ENCODE measurements at regions not wholly inside any gene's neighbourhood (a gene's known extent, or its start where the extent isn't known, plus 50 kb on each side); places are given as distances from the start of the nearest gene placed in this dataset.
"Not testable (repeated sequence)": the region's sequence is repeated elsewhere in the genome, so short reads cannot be mapped to it uniquely, and the experiment has no call there.

- TF ChIP-seq CTCF (IDR thresholded peaks at IDR 0.05; ENCODE audit: insufficient read depth, low read length); POLR2AphosphoS5 (IDR thresholded peaks at IDR 0.05; ENCODE audit: low read depth); GABPA (IDR thresholded peaks at IDR 0.05; ENCODE audit: low read depth); REST (IDR thresholded peaks at IDR 0.05; ENCODE audit: insufficient replicate concordance, low read depth); SPI1 (IDR thresholded peaks at IDR 0.05; ENCODE audit: borderline replicate concordance, low read depth): not testable (repeated sequence)
Measured at GRCh38 chr6:85838351-85839119, 195.8 kb upstream of the SYNCRIP start.
